Thyroid gland (tissue), 4 donors: ENCODE measurements at regions not wholly inside any gene's neighbourhood (a gene's known extent, or its start where the extent isn't known, plus 50 kb on each side); places are given as distances from the start of the nearest gene placed in this dataset.
"Not testable (repeated sequence)": the region's sequence is repeated elsewhere in the genome, so short reads cannot be mapped to it uniquely, and the experiment has no call there.

Experiments used
- DNase-seq, 2 donors: peaks; one replicate each; pipeline ENCODE4 v3.0.0-alpha.2; 2019
- H3K27ac ChIP-seq, 3 donors: fragments of 200-600 bp; sonication (generic); 1 replicate in 2 of 3; 2 replicates in 1 of 3; pipeline ENCODE4 v1.5.1; 2016 to 2019; ENCODE audit warnings: mild to moderate bottlenecking in 1 of 3, moderate library complexity in 1 of 3
- H3K27me3 ChIP-seq: fragments of 200-600 bp; sonication (generic); one replicate; pipeline ENCODE4 v1.5.1; 2019
- H3K36me3 ChIP-seq, 2 donors: fragments of 200-600 bp; sonication (generic); one replicate each; pipeline ENCODE4 v1.5.1; 2016 to 2019
- H3K4me1 ChIP-seq, 2 donors: fragments of 200-600 bp; sonication (generic); one replicate each; pipeline ENCODE4 v1.5.1; 2017 to 2019
- H3K4me3 ChIP-seq, 3 donors: fragments of 200-600 bp; sonication (generic); replicated peaks in 1 of 3; 1 replicate in 2 of 3; 2 replicates in 1 of 3; pipeline ENCODE4 v1.5.1; 2016; ENCODE audit warnings: mild to moderate bottlenecking in 1 of 3
- H3K9me3 ChIP-seq: fragments of 200-600 bp; sonication (generic); one replicate; pipeline ENCODE4 v1.5.1; 2017
- POLR2A ChIP-seq, 2 donors: fragments of 450-650 bp; IDR thresholded peaks; one replicate each; pipeline ENCODE4 v1.6.1; 2017; ENCODE audit warnings: antibody characterized with exemption in 2 of 2, mild to moderate bottlenecking in 2 of 2, moderate library complexity in 1 of 2
- WGBS, 2 donors: methylation state at CpG; one replicate each; pipeline ENCODE4 v1.1.5; 2017; 5-methylcytosine and 5-hydroxymethylcytosine counted together
- intact Hi-C: fragments of 100-400 bp; cut with DNase I; formaldehyde crosslinking; loops from one replicate; pipeline ENCODE4 v1.15.1; 2023
- TF ChIP-seq, protein P1 (sequence below), 6 experiments: fragments of 200-600 bp in 3 of 6; fragments of 450-650 bp in 3 of 6; sonication (generic) in 3 of 6; IDR thresholded peaks; one replicate each; pipeline ENCODE4 v1.5.1; 2016 to 2019; ENCODE audit warnings: antibody characterized with exemption in 6 of 6, mild to moderate bottlenecking in 2 of 6, inconsistent platforms in 1 of 6, moderate library complexity in 1 of 6

DNA sequence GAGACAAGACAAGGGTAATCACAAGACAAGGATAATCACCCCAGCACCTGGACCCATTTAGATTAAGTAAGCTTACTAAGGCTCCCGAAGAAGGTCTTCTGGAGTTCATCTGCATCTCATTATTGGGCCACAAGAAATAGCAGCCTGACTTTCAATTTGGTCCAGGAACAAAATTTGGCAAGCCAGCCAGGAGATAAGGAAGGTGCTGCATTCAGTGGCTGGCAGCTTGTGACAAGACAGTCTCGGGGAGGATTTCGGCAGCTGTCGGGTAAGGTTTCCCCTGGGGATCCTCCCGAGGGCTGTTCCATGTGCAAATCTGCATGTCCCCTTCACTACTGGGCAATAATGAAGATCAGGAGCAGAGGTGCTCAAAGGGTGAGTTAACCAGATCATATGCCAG lies 195.2 kb downstream of the FCRL5 start:
- no peaks in the 10 kb centered on the region for H3K9me3 ChIP-seq
- no peak overlapping the region for H3K4me3 ChIP-seq
- 87 to 91% methylated on average over 5 of the region's 5 CpGs for WGBS, 2 donors
- H3K36me3 ChIP-seq, result no peaks in the 10 kb centered on the region
- no peak overlapping the region for H3K27ac ChIP-seq
- no peaks in the 10 kb centered on the region for H3K4me1 ChIP-seq
- no peaks in the 10 kb centered on the region for H3K27me3 ChIP-seq
- TF ChIP-seq, protein P1, sequence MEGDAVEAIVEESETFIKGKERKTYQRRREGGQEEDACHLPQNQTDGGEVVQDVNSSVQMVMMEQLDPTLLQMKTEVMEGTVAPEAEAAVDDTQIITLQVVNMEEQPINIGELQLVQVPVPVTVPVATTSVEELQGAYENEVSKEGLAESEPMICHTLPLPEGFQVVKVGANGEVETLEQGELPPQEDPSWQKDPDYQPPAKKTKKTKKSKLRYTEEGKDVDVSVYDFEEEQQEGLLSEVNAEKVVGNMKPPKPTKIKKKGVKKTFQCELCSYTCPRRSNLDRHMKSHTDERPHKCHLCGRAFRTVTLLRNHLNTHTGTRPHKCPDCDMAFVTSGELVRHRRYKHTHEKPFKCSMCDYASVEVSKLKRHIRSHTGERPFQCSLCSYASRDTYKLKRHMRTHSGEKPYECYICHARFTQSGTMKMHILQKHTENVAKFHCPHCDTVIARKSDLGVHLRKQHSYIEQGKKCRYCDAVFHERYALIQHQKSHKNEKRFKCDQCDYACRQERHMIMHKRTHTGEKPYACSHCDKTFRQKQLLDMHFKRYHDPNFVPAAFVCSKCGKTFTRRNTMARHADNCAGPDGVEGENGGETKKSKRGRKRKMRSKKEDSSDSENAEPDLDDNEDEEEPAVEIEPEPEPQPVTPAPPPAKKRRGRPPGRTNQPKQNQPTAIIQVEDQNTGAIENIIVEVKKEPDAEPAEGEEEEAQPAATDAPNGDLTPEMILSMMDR (IDR thresholded peaks at IDR 0.05), result no peak
- no peak for TF ChIP-seq POLR2A (IDR thresholded peaks at IDR 0.05)
- DNase-seq, result no peak
- intact Hi-C loops, result no loop called here

DNA sequence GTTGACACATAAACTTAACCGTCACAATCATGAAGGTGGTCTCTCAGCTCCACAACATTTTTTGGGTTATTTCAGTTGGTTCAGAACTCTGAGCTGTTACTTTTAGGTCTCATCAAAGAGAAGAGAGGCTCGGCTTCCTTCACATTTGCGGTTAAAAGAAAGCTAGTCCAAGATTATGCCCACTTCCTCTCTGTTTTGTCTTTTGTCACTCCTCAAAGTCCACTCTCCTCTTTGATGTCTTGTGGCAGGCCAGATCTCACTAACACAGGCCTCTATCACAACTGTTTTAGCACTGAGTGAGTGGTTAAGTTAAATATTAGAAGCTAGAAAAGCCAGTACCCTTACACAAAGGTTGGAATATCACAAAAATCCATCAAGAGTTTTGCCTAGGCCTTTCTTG lies 195.7 kb downstream of the FCRL5 start:
- 94% methylated on average over 3 of the region's 3 CpGs for WGBS, 2 donors
- DNase-seq, result no peak
- H3K9me3 ChIP-seq, result no peaks in the 10 kb centered on the region
- no peak overlapping the region for H3K4me3 ChIP-seq
- TF ChIP-seq, protein P1 (IDR thresholded peaks at IDR 0.05), result no peak
- TF ChIP-seq POLR2A (IDR thresholded peaks at IDR 0.05), result no peak
- intact Hi-C loops, result no loop called here
- H3K36me3 ChIP-seq, result no peaks in the 10 kb centered on the region
- no peak overlapping the region for H3K27ac ChIP-seq
- no peaks in the 10 kb centered on the region for H3K27me3 ChIP-seq
- no peaks in the 10 kb centered on the region for H3K4me1 ChIP-seq

DNA sequence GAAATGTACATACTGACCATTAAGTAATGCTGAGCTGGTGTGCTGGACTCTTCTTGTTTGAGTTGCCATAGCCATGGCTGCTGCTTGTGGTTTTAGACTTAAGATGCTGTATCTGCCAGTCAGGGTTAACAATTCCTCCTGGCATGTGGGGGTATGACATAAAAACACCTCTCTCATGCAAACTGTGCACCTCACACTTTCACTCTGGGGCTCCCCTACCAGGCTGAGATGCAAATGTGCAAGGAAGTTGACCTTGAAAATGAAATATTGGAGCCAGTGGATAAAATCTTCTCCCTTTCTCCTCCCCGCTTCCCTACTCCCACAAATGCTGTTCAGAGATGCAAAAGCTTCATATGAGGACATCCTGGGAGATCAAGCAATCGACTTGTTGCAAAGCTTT lies 198.8 kb downstream of the FCRL5 start:
- WGBS, 2 donors, result 86 to 94% methylated on average over 2 of the region's 2 CpGs
- no peak for DNase-seq
- intact Hi-C loops, result no loop called here
- H3K9me3 ChIP-seq, result no peaks in the 10 kb centered on the region
- no peaks in the 10 kb centered on the region for H3K4me1 ChIP-seq
- no peak overlapping the region for H3K27ac ChIP-seq
- no peaks in the 10 kb centered on the region for H3K36me3 ChIP-seq
- no peak overlapping the region for H3K4me3 ChIP-seq
- TF ChIP-seq, protein P1 (IDR thresholded peaks at IDR 0.05), result no peak
- no peak for TF ChIP-seq POLR2A (IDR thresholded peaks at IDR 0.05)
- H3K27me3 ChIP-seq, result no peaks in the 10 kb centered on the region

DNA sequence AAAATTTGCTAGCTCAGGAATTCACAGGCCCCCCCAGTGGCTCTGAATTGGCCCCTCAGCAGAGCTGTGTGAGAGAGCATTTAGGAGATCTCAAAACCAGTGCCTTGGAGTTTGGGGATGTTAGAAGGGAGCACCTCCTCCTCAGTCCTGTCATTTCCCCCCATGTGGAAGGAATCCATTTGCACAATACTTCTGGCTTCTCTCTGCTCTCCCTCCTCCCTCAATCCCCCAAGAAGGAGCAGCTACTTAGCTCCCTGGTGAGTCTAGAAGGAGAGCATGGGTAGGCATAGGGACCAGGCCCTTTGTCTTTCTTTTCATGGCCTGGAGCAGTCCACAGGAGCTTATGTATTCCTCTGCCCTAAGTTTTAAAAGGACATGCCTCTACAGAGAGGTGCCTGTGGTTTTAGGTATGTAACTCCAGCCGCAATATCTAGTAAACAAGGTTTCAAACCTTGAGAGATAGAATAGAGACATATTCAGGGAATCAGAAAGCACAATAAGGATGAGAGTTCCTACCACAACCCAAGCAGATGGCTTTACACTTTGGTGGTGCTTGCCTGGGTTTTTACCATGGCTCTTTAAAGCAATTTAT lies 199.4 kb downstream of the FCRL5 start:
- WGBS, 2 donors, result 95 to 100% methylated on average over 1 of the region's 1 CpG
- Histone ChIP-seq H3K27me3 (no peaks in the 10 kb centered on the region), H3K9me3 (no peaks in the 10 kb centered on the region), H3K4me3 (no peak overlapping the region), H3K36me3 (no peaks in the 10 kb centered on the region), H3K4me1 (no peaks in the 10 kb centered on the region), H3K27ac (no peak overlapping the region)
- TF ChIP-seq, protein P1 (IDR thresholded peaks at IDR 0.05), result no peak
- no peak for TF ChIP-seq POLR2A (IDR thresholded peaks at IDR 0.05)
- no peak for DNase-seq
- intact Hi-C loops, result no loop called here

DNA sequence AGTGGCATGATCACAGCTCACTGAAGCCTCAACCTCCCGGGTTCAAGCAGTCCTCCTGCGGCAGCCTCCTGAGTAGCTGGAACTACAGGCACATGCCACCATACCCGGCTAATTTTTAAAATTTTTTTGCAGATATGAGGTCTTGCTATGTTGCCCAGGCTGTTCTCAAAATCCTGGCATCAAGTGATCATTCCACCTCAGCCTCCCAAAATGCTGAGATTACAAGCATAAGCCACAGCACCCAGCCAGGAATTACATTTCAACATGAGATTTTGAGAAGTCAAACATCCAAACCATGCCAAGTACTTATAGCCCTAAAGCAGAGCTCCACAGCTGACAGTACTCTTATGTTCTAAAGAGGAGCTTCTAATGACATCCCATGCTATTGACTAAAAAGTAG lies 200.1 kb downstream of the FCRL5 start:
- TF ChIP-seq, protein P1 (IDR thresholded peaks at IDR 0.05), result no peak
- TF ChIP-seq POLR2A (IDR thresholded peaks at IDR 0.05), result no peak
- intact Hi-C loops, result no loop called here
- no peaks in the 10 kb centered on the region for H3K9me3 ChIP-seq
- no peak overlapping the region for H3K4me3 ChIP-seq
- DNase-seq, result no peak
- H3K27me3 ChIP-seq, result no peaks in the 10 kb centered on the region
- H3K36me3 ChIP-seq, result no peaks in the 10 kb centered on the region
- no peak overlapping the region for H3K27ac ChIP-seq
- WGBS, 2 donors, result 95% methylated on average over 3 of the region's 3 CpGs
- H3K4me1 ChIP-seq, result no peaks in the 10 kb centered on the region

DNA sequence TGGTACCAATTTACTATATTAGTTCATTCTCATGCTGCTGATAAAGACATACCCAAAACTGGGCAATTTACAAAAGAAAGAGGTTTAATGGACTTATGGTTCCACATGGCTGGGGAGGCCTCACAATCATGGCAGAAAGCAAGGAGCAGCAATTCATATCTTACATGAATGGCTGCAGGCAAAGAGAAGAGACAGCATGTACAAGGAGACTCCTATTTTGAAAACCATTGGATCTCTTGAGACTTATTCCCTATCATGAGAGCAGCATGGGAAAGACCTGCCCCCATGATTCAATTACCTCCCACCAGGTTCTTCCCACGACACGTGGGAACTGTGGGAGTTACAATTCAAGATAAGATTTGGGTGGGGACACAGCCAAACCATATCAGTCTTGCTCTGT lies 200.5 kb downstream of the FCRL5 start:
- H3K9me3 ChIP-seq, H3K4me3 ChIP-seq, H3K4me1 ChIP-seq, DNase-seq, H3K27me3 ChIP-seq, intact Hi-C loops, H3K27ac ChIP-seq, H3K36me3 ChIP-seq: not testable (repeated sequence)
- 85 to 87% methylated on average over 2 of the region's 2 CpGs for WGBS, 2 donors
